PC-9 (cell line): ENCODE measurements at regions not wholly inside any gene's neighbourhood (a gene's known extent, or its start where the extent isn't known, plus 50 kb on each side); places are given as distances from the start of the nearest gene placed in this dataset.

Experiments used
- BruUV-seq: library from RNA; stranded (reverse); fragments of 400-500 nt; replicated peaks from 2 replicates; lab custom pipeline; 2021; lab: Mats Ljungman, UMichigan
- CTCF ChIA-PET: fragments of 300-600 bp; sonication (Branson Sonifier 250); formaldehyde crosslinking; loops from one replicate; lab custom pipeline; 2022; ENCODE audit warnings: antibody characterized with exemption; lab: Charles Lee
- POLR2A ChIA-PET: fragments of 300-600 bp; sonication (Branson Sonifier 250); formaldehyde crosslinking; loops from one replicate; lab custom pipeline; 2022; ENCODE audit warnings: antibody characterized with exemption; ENCODE audit not compliant: unreplicated experiment; lab: Charles Lee
- DNase-seq, 2 experiments: peaks; one replicate each; pipeline versions ENCODE4 v3.0.0 to v3.0.0-alpha.2; 2015 to 2022; ENCODE audit warnings: mixed read lengths in 1 of 2
- H2AFZ ChIP-seq: fragments of 200-600 bp; sonication (generic); 2 replicates; pipeline ENCODE4 v1.8.1; 2017; ENCODE audit warnings: antibody characterized with exemption
- H3F3A ChIP-seq: fragments of 200-600 bp; sonication (generic); 2 replicates; pipeline ENCODE4 v1.8.1; 2017; ENCODE audit warnings: antibody characterized with exemption, mild to moderate bottlenecking, low read depth; ENCODE audit not compliant: insufficient read depth
- H3K27ac ChIP-seq: fragments of 200-600 bp; sonication (generic); 2 replicates; pipeline ENCODE4 v1.6.1; 2016; ENCODE audit warnings: mixed run types
- H3K27me3 ChIP-seq: fragments of 200-600 bp; sonication (generic); 2 replicates; pipeline ENCODE4 v1.6.1; 2016; ENCODE audit warnings: low read depth, mixed run types; ENCODE audit not compliant: insufficient read depth
- H3K36me3 ChIP-seq: fragments of 200-600 bp; sonication (generic); 2 replicates; pipeline ENCODE4 v1.6.1; 2016; ENCODE audit warnings: low read depth, mixed run types
- H3K4me1 ChIP-seq: fragments of 200-600 bp; sonication (generic); replicated peaks from 2 replicates; pipeline ENCODE4 v1.6.1; 2016; ENCODE audit warnings: mixed run types; ENCODE audit not compliant: insufficient read depth
- H3K4me2 ChIP-seq: fragments of 200-600 bp; sonication (generic); 2 replicates; pipeline ENCODE4 v1.6.1; 2017; ENCODE audit warnings: mixed run types
- H3K4me3 ChIP-seq: fragments of 200-600 bp; sonication (generic); 2 replicates; pipeline ENCODE4 v1.6.1; 2016; ENCODE audit warnings: mixed run types
- H3K79me2 ChIP-seq: fragments of 200-600 bp; sonication (generic); 2 replicates; pipeline ENCODE4 v1.6.1; 2017; ENCODE audit warnings: low read depth, mixed run types
- H3K9me2 ChIP-seq: fragments of 200-600 bp; sonication (generic); 2 replicates; pipeline ENCODE4 v1.8.1; 2017; ENCODE audit warnings: mild to moderate bottlenecking; ENCODE audit not compliant: insufficient read depth
- H3K9me3 ChIP-seq: fragments of 200-600 bp; sonication (generic); 2 replicates; pipeline ENCODE4 v1.8.1; 2016; ENCODE audit warnings: low read depth; ENCODE audit not compliant: insufficient read depth
- H4K20me1 ChIP-seq: fragments of 200-600 bp; sonication (generic); 2 replicates; pipeline ENCODE4 v1.8.1; 2017; ENCODE audit not compliant: insufficient read depth
- CTCF ChIP-seq: fragments of 200-600 bp; sonication (generic); conservative IDR thresholded peaks from 2 replicates; pipeline ENCODE4 v1.6.1; 2017; ENCODE audit warnings: mixed run types, antibody characterized with exemption, mild to moderate bottlenecking, moderate library complexity
- EZH2 ChIP-seq: fragments of 200-600 bp; sonication (generic); IDR thresholded peaks from 2 replicates; pipeline ENCODE4 v1.8.0; 2017; ENCODE audit warnings: antibody characterized with exemption, low read depth
- intact Hi-C: fragments of 100-400 bp; cut with micrococcal nuclease; formaldehyde crosslinking; loops from one replicate; pipeline ENCODE4 v1.10.0; 2022; ENCODE audit not compliant: unreplicated experiment

GRCh38 chr4:179880756-179881155, 2362.4 kb upstream of the TENM3 start:
- TF ChIP-seq EZH2 (no peak), CTCF (no peak)
- CTCF ChIA-PET, result no interaction called here
- H3K9me2 ChIP-seq, result no peaks in the 10 kb centered on the region
- no peaks in the 10 kb centered on the region for H4K20me1 ChIP-seq
- intact Hi-C loops, result no loop called here
- no peak for DNase-seq
- no peak overlapping the region for H3K4me2 ChIP-seq
- no peaks in the 10 kb centered on the region for H3K36me3 ChIP-seq
- H3K27ac ChIP-seq, result no peak overlapping the region
- POLR2A ChIA-PET, result no interaction called here
- no peaks in the 10 kb centered on the region for H3K9me3 ChIP-seq
- no peak overlapping the region for H3K4me3 ChIP-seq
- no peaks in the 10 kb centered on the region for H3K27me3 ChIP-seq
- H3F3A ChIP-seq, result no peaks in the 10 kb centered on the region
- no TSS peak for BruUV-seq
- no peaks in the 10 kb centered on the region for H3K4me1 ChIP-seq
- H2AFZ ChIP-seq, result no peak overlapping the region
- H3K79me2 ChIP-seq, result no peaks in the 10 kb centered on the region

- Histone ChIP-seq H4K20me1 (no peaks in the 10 kb centered on the region), H3K9me3 (no peaks in the 10 kb centered on the region), H3K4me3 (no peak overlapping the region), H3K79me2 (no peaks in the 10 kb centered on the region), H3K27ac (no peak overlapping the region), H3K36me3 (no peaks in the 10 kb centered on the region), H2AFZ (no peak overlapping the region), H3K4me1 (no peaks in the 10 kb centered on the region), H3K27me3 (no peaks in the 10 kb centered on the region), H3K9me2 (no peaks in the 10 kb centered on the region; the same call in 1 of the 2 replicates), H3F3A (no peaks in the 10 kb centered on the region), H3K4me2 (no peak overlapping the region)
- DNase-seq, result no peak
- ChIA-PET CTCF (no interaction called here), POLR2A (no interaction called here)
- intact Hi-C loops, result no loop called here
- no peak for TF ChIP-seq CTCF
- TF ChIP-seq EZH2, result no peak
- no TSS peak for BruUV-seq
Measured at GRCh38 chr4:179894066-179894778, 2349.0 kb upstream of the TENM3 start.

GRCh38 chr4:179919587-179919986, 2323.6 kb upstream of the TENM3 start:
- BruUV-seq, result no TSS peak
- H3K27ac ChIP-seq, result no peak overlapping the region
- no peaks in the 10 kb centered on the region for H4K20me1 ChIP-seq
- no peak overlapping the region for H3K4me2 ChIP-seq
- intact Hi-C loops, result no loop called here
- TF ChIP-seq CTCF (no peak), EZH2 (no peak)
- DNase-seq, result no peak
- ChIA-PET CTCF (no interaction called here), POLR2A (no interaction called here)
- no peaks in the 10 kb centered on the region for H3K27me3 ChIP-seq
- H3K4me1 ChIP-seq, result no peaks in the 10 kb centered on the region
- no peak overlapping the region for H3K4me3 ChIP-seq
- no peaks in the 10 kb centered on the region for H3K9me3 ChIP-seq
- no peaks in the 10 kb centered on the region for H3F3A ChIP-seq
- H2AFZ ChIP-seq, result no peak overlapping the region
- no peaks in the 10 kb centered on the region for H3K36me3 ChIP-seq
- no peaks in the 10 kb centered on the region for H3K79me2 ChIP-seq
- H3K9me2 ChIP-seq, result no peaks in the 10 kb centered on the region
